ENCODE measurements at regions not wholly inside any gene's neighbourhood (a gene's known extent, or its start where the extent isn't known, plus 50 kb on each side); places are given as distances from the start of the nearest gene placed in this dataset.

DNA sequence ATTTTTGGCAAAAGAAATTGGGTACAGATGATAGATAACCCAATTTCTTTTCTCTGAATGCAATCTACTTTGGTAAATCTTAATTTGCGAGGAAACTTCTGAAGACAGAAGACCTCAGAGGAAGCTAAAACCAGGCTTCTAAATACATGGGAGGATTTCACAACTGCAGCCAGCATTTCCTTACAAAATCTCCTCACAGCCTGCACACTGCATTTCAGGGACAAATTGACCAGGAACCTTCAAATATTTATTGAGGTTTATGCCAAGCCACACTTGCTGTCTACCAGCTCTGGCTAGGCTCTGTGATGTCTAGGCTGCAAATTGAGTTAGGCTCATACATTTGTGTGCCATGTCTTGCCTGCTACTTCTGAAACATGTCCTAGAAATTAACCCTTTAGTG is 167.3 kb upstream of the CDH5 start:
- H2AFZ ChIP-seq (ENCODE audit: low read length), result no peak overlapping the region
- POLR2A ChIA-PET (ENCODE audit: partially characterized antibody), result no interaction called here

More for the DNA sequence above, 167.3 kb upstream of the CDH5 start:
- no peak for TF ChIP-seq CBX8 (IDR thresholded peaks at IDR 0.05; ENCODE audit: borderline replicate concordance, low read depth, low read length)
- no peak for TF ChIP-seq SIN3A (conservative IDR thresholded peaks at IDR 0.05 in 1 of 2, IDR thresholded peaks at IDR 0.05 in 1 of 2; ENCODE audit: low read depth in 1 of 2, low read length in 2 of 2)
- no peak for TF ChIP-seq RFX5 (IDR thresholded peaks at IDR 0.05; ENCODE audit: borderline replicate concordance, low read depth, low read length)
- no peak for TF ChIP-seq TEAD4 (IDR thresholded peaks at IDR 0.05; ENCODE audit: low read depth, low read length)
- TF ChIP-seq, protein P1, sequence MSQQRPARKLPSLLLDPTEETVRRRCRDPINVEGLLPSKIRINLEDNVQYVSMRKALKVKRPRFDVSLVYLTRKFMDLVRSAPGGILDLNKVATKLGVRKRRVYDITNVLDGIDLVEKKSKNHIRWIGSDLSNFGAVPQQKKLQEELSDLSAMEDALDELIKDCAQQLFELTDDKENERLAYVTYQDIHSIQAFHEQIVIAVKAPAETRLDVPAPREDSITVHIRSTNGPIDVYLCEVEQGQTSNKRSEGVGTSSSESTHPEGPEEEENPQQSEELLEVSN (IDR thresholded peaks at IDR 0.05), result no peak
- no peak for TF ChIP-seq EGR1 (IDR thresholded peaks at IDR 0.05; ENCODE audit: borderline replicate concordance, low read depth, low read length)
- no peak for TF ChIP-seq NANOG (IDR thresholded peaks at IDR 0.05; ENCODE audit: insufficient read depth, low read depth, low read length, poor library complexity, severe bottlenecking)
- TF ChIP-seq BCL11A (IDR thresholded peaks at IDR 0.05; ENCODE audit: low read depth in 2 of 2, low read length in 2 of 2), result no peak
- TF ChIP-seq ASH2L (IDR thresholded peaks at IDR 0.05; ENCODE audit: low read length), result no peak
- TF ChIP-seq CTBP2 (IDR thresholded peaks at IDR 0.05; ENCODE audit: borderline replicate concordance, insufficient read depth, insufficient read length, low read length), result no peak
- TF ChIP-seq, protein P2, sequence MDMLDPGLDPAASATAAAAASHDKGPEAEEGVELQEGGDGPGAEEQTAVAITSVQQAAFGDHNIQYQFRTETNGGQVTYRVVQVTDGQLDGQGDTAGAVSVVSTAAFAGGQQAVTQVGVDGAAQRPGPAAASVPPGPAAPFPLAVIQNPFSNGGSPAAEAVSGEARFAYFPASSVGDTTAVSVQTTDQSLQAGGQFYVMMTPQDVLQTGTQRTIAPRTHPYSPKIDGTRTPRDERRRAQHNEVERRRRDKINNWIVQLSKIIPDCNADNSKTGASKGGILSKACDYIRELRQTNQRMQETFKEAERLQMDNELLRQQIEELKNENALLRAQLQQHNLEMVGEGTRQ (IDR thresholded peaks at IDR 0.05; ENCODE audit: low read length), result no peak
- TF ChIP-seq TCF12 (IDR thresholded peaks at IDR 0.05; ENCODE audit: low read depth, low read length), result no peak
- no peak overlapping the region for H2AK5ac ChIP-seq (ENCODE audit: low read depth, low read length)
- no peak overlapping the region for H4K5ac ChIP-seq (ENCODE audit: insufficient read length, low read depth, low read length)
- no peak overlapping the region for H3K56ac ChIP-seq (replicated peaks; ENCODE audit: insufficient read length, low read depth, low read length)
- H4K20me1 ChIP-seq (replicated peaks in 1 of 2; ENCODE audit: control insufficient read depth in 1 of 2, insufficient read depth in 2 of 2, low read length in 2 of 2), result no peaks in the 10 kb centered on the region
- H3K9me3 ChIP-seq (ENCODE audit: insufficient read depth in 2 of 2, low read depth in 1 of 2, low read length in 1 of 2), result no peaks in the 10 kb centered on the region
- no peak overlapping the region for H4K91ac ChIP-seq (replicated peaks; ENCODE audit: insufficient read length, low read length)
- no peak overlapping the region for H3K27ac ChIP-seq (ENCODE audit: low read depth, low read length)
- no peak overlapping the region for H2BK15ac ChIP-seq (ENCODE audit: low read length)
- no peak overlapping the region for H2BK12ac ChIP-seq (ENCODE audit: low read depth, low read length)
- no peak overlapping the region for H2BK5ac ChIP-seq (ENCODE audit: low read depth, low read length)
- no peak overlapping the region for H3K14ac ChIP-seq (ENCODE audit: insufficient read length)
- H3K4me3 ChIP-seq (ENCODE audit: extremely low read depth in 1 of 4, insufficient read depth in 2 of 4, low read depth in 3 of 4, low read length in 4 of 4), result no peak overlapping the region
- H2BK120ac ChIP-seq (replicated peaks; ENCODE audit: low read depth, low read length), result no peak overlapping the region
- no peak overlapping the region for H3K4ac ChIP-seq (replicated peaks; ENCODE audit: insufficient read length, low read depth, low read length)
- no peaks in the 10 kb centered on the region for H3K79me2 ChIP-seq (ENCODE audit: control insufficient read depth in 1 of 2, insufficient read depth in 2 of 2, low read length in 2 of 2)
- H4K8ac ChIP-seq (ENCODE audit: extremely low read depth, insufficient read depth, low read length), result no peak overlapping the region
- WGBS, 2 experiments (ENCODE audit: extremely low coverage in 1 of 2, insufficient coverage in 1 of 2, insufficient read length in 1 of 2, insufficient replicate concordance in 2 of 2, low coverage in 1 of 2, low lambda C conversion rate in 2 of 2, missing lambda C conversion rate in 1 of 2), result 88% methylated on average over 1 of the region's 1 CpG; no CpG with 5 or more reads in 1 of the 2 experiments
- CTCF ChIA-PET (ENCODE audit: partially characterized antibody), result interaction anchor here (0.6 kb wide), 1 partner anchor 497 kb away, joined by 3 read pairs; no protein-coding TSS in a partner anchor
- DNase-seq (ENCODE audit: low read depth in 1 of 2, low spot score in 2 of 2), result no peak
- H3K23me2 ChIP-seq (ENCODE audit: low read depth, low read length), result no peaks in the 10 kb centered on the region; the same call in 1 of the 2 replicates
- no peak overlapping the region for H3K9ac ChIP-seq (replicated peaks in 1 of 4; ENCODE audit: extremely low read depth in 1 of 4, low read depth in 3 of 4, low read length in 3 of 4)
- no peak overlapping the region for H3K4me2 ChIP-seq (ENCODE audit: insufficient read depth in 1 of 2, low read depth in 2 of 2, low read length in 2 of 2)
- no peak overlapping the region for H2BK20ac ChIP-seq (ENCODE audit: low read length)
- H3K27me3 ChIP-seq (replicated peaks in 1 of 4; ENCODE audit: control insufficient read depth in 3 of 4, extremely low read depth in 1 of 4, insufficient read depth in 3 of 4, low read length in 3 of 4), result no peaks in the 10 kb centered on the region; a peak in 2 of 7 replicates
- no peak for FAIRE-seq
- H3K4me1 ChIP-seq (replicated peaks in 1 of 4; ENCODE audit: control insufficient read depth in 3 of 4, insufficient read depth in 4 of 4, low read length in 3 of 4), result no peaks in the 10 kb centered on the region
- H3K36me3 ChIP-seq (ENCODE audit: control insufficient read depth in 2 of 4, insufficient read depth in 4 of 4, low read length in 3 of 4), result no peaks in the 10 kb centered on the region
- H3K23ac ChIP-seq (ENCODE audit: insufficient read length), result no peak overlapping the region
- H3K18ac ChIP-seq (ENCODE audit: extremely low read depth, low read length), result no peak overlapping the region
- H3K79me1 ChIP-seq (ENCODE audit: low read depth, low read length), result no peaks in the 10 kb centered on the region

Measured in H1 (cell line).